ENCODE measurements at regions not wholly inside any gene's neighbourhood (a gene's known extent, or its start where the extent isn't known, plus 50 kb on each side); places are given as distances from the start of the nearest gene placed in this dataset.

DNA sequence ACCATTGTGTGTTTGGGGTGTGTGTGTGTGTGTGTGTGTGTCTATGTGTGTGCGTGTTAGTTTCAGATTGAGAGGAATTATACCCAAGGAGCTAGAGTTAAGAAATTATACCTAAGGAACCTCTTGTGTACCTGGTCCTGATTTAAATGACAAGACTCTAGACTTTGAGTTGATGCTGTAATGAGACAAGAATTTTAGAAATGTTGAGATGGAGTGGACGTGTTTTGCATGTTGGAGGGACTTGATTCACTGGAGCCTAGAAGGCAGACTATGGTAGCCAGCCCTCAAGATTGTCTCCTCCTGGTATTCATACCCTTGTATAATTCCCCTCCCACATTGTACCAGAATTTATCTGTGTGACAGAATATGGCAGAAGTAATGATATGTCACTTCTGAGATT, 52.4 kb upstream of the HSPB3 start:
- TF ChIP-seq, protein P1, sequence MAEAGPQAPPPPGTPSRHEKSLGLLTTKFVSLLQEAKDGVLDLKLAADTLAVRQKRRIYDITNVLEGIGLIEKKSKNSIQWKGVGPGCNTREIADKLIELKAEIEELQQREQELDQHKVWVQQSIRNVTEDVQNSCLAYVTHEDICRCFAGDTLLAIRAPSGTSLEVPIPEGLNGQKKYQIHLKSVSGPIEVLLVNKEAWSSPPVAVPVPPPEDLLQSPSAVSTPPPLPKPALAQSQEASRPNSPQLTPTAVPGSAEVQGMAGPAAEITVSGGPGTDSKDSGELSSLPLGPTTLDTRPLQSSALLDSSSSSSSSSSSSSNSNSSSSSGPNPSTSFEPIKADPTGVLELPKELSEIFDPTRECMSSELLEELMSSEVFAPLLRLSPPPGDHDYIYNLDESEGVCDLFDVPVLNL (CRISPR knock-in tag; IDR thresholded peaks at IDR 0.05; ENCODE audit: low read depth): no peak
- TF ChIP-seq ZNF589 (CRISPR knock-in tag; IDR thresholded peaks at IDR 0.05; ENCODE audit: low read depth) (no peak), RAD21 (CRISPR knock-in tag; conservative IDR thresholded peaks at IDR 0.05 in 1 of 2, IDR thresholded peaks at IDR 0.05 in 1 of 2) (no peak), KAT2B (IDR thresholded peaks at IDR 0.05; ENCODE audit: low read depth, low read length) (no peak), JUND (IDR thresholded peaks at IDR 0.05; ENCODE audit: borderline replicate concordance, low read depth, low read length) (no peak), JUND (tag; IDR thresholded peaks at IDR 0.05; ENCODE audit: borderline replicate concordance, low read depth, low read length) (no peak)
- TF ChIP-seq, protein P2, sequence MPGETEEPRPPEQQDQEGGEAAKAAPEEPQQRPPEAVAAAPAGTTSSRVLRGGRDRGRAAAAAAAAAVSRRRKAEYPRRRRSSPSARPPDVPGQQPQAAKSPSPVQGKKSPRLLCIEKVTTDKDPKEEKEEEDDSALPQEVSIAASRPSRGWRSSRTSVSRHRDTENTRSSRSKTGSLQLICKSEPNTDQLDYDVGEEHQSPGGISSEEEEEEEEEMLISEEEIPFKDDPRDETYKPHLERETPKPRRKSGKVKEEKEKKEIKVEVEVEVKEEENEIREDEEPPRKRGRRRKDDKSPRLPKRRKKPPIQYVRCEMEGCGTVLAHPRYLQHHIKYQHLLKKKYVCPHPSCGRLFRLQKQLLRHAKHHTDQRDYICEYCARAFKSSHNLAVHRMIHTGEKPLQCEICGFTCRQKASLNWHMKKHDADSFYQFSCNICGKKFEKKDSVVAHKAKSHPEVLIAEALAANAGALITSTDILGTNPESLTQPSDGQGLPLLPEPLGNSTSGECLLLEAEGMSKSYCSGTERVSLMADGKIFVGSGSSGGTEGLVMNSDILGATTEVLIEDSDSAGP (CRISPR knock-in tag; IDR thresholded peaks at IDR 0.05): no peak
- TF ChIP-seq, protein P3, sequence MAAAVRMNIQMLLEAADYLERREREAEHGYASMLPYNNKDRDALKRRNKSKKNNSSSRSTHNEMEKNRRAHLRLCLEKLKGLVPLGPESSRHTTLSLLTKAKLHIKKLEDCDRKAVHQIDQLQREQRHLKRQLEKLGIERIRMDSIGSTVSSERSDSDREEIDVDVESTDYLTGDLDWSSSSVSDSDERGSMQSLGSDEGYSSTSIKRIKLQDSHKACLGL (CRISPR knock-in tag; IDR thresholded peaks at IDR 0.05; ENCODE audit: borderline replicate concordance, poor library complexity, severe bottlenecking): no peak
